ENCODE measurements at regions not wholly inside any gene's neighbourhood (a gene's known extent, or its start where the extent isn't known, plus 50 kb on each side); places are given as distances from the start of the nearest gene placed in this dataset.

- Histone ChIP-seq H4K5ac (ENCODE audit: insufficient read length, low read depth, low read length) (no peak overlapping the region), H3K4me2 (ENCODE audit: insufficient read depth, insufficient read length, low read length) (no peak overlapping the region), H3K56ac (ENCODE audit: insufficient read length, low read depth, low read length) (no peak overlapping the region), H3K9ac (ENCODE audit: extremely low read depth, insufficient read length, low read length) (no peak overlapping the region), H2BK15ac (ENCODE audit: low read depth, low read length) (no peak overlapping the region), H3K27me3 (ENCODE audit: insufficient read depth, low read length) (no peaks in the 10 kb centered on the region), H4K91ac (ENCODE audit: insufficient read length, low read depth, low read length) (no peak overlapping the region), H3K4ac (ENCODE audit: low read depth, low read length) (no peak overlapping the region), H2BK20ac (ENCODE audit: low read depth, low read length, poor library complexity, severe bottlenecking) (no peak overlapping the region), H3K23ac (ENCODE audit: insufficient read length, low read depth, low read length) (no peak overlapping the region), H3K79me1 (ENCODE audit: insufficient read depth, low read depth, low read length, poor library complexity, severe bottlenecking) (no peaks in the 10 kb centered on the region), H3K23me2 (ENCODE audit: insufficient read length, low read depth, low read length, poor library complexity, severe bottlenecking) (no peaks in the 10 kb centered on the region), H2AK5ac (ENCODE audit: insufficient read length, low read length) (no peak overlapping the region), H2BK5ac (ENCODE audit: insufficient read length, low read length) (no peak overlapping the region), H3K18ac (ENCODE audit: insufficient read length, low read depth, low read length) (no peak overlapping the region), H3K27ac (ENCODE audit: insufficient read length, low read depth, low read length) (no peak overlapping the region), H4K20me1 (ENCODE audit: control insufficient read depth, insufficient read depth, insufficient read length) (no peaks in the 10 kb centered on the region), H3T11ph (ENCODE audit: low read length) (no peak overlapping the region), H3K4me1 (ENCODE audit: insufficient read depth, low read length) (0 out of 2 replicates have a peak, but pooled peaks cover 4% of the 10 kb centered on the region), H2BK120ac (ENCODE audit: low read depth, low read length, poor library complexity, severe bottlenecking) (no peak overlapping the region), H3K14ac (ENCODE audit: insufficient read depth, low read length) (no peak overlapping the region), H4K8ac (replicated peaks; ENCODE audit: insufficient read length, low read depth, low read length) (no peak overlapping the region), H2BK12ac (ENCODE audit: insufficient read length, low read depth, low read length) (no peak overlapping the region), H2AFZ (ENCODE audit: low read length) (no peak overlapping the region), H3K79me2 (ENCODE audit: insufficient read depth, low read length) (no peaks in the 10 kb centered on the region), H3K9me3 (ENCODE audit: control insufficient read depth, low read depth, low read length) (no peaks in the 10 kb centered on the region)
- H3K9me3 Mint-ChIP-seq = peaks cover 9 to 12% of the 10 kb centered on the region in 2 experiments
- H3K27ac Mint-ChIP-seq = no peak overlapping the region
- no peaks in the 10 kb centered on the region for H3K27me3 Mint-ChIP-seq (ENCODE audit: low read depth)
- peak; percentile 63 for TF ChIP-seq CTCF (conservative IDR thresholded peaks at IDR 0.05)
- H3K4me1 Mint-ChIP-seq = peaks cover 10% of the 10 kb centered on the region in 2 experiments
- H3K36me3 Mint-ChIP-seq (ENCODE audit: insufficient read depth in 1 of 3, low read depth in 3 of 3) = peaks cover 0 to 4% (median 3%) of the 10 kb centered on the region in 3 experiments; a peak in 5 of 7 replicates
- H3K4me3 Mint-ChIP-seq = no peak overlapping the region
- no CpG with 5 or more reads among the region's 3 CpGs for WGBS (ENCODE audit: extremely low coverage, insufficient read length, low lambda C conversion rate)
- DNase-seq = peak; percentile 86
Measured at GRCh38 chr12:44960856-44961255, 84.7 kb upstream of the NELL2 start.
